GM18505 (cell line): ENCODE measurements at regions not wholly inside any gene's neighbourhood (a gene's known extent, or its start where the extent isn't known, plus 50 kb on each side); places are given as distances from the start of the nearest gene placed in this dataset.
"Not testable (repeated sequence)": the region's sequence is repeated elsewhere in the genome, so short reads cannot be mapped to it uniquely, and the experiment has no call there.

ENCODE experiments used
- ATAC-seq: cut with Tn5 transposase; IDR thresholded peaks from one replicate; pipeline ENCODE4 v1.9.1; 2021; ENCODE audit not compliant: unreplicated experiment
- POLR2A ChIP-seq: IDR thresholded peaks from 4 replicates; pipeline ENCODE4 v1.6.1; 2011; ENCODE audit warnings: borderline replicate concordance; ENCODE audit not compliant: insufficient read depth, insufficient read length; ENCODE audit errors: extremely low read depth

GRCh38 chr3:86887876-86888275 lies 103.1 kb downstream of the VGLL3 start:
- TF ChIP-seq POLR2A, result no peak
- no peak for ATAC-seq

DNA sequence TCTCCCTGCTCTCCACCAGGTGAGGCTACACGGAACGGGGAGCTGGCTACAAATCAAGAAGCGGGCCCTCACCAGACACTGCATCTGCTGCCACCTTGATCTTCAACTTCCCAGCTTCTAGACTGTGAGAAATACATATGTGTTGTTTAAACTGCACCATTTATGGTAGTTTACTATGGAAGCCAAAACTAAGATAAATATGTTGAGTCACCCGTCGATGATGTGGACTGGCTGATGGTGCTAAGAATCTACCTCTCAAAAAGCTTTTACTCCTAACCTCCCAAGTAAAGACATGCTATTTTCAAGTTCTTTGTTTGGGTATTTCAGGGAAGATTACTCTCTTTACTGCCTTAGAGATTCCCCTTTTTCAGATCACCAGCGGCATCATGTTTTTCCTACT lies 110.9 kb downstream of the VGLL3 start:
- no peak for ATAC-seq

DNA sequence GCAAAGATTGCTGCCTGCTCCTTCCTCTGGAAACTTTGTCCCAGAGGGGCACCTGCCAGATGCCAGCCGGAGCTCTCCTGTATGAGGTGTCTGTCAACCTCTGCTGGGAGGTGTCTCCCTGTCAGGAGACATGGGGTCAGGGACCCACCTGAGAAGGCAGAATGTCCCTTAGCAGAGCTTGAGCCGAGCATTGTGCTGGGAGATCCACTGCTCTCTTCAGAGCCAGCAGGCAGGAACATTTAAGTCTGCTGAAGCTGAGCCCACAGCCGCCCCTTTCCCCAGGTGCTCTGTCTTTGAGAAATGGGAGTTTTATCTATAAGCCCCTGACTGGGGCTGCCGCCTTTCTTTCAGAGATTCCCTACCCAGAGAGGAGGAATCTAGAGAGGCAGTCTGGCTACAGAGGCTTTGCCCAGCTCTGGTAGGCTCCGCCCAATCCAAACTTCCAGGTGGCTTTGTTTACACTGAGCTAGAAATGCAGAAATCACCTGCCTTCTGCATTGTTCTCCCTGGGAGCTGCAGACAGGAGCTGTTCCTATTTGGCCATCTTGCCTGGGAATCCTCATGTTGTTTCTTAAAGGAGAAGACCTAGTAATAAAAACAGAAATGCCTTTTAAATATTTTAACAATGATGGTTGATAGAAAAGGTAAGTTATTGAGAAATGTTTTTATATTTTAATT lies 114.3 kb downstream of the VGLL3 start:
- ATAC-seq, result not testable (repeated sequence)

More for the DNA sequence above, 110.9 kb downstream of the VGLL3 start:
- TF ChIP-seq POLR2A, result no peak

DNA sequence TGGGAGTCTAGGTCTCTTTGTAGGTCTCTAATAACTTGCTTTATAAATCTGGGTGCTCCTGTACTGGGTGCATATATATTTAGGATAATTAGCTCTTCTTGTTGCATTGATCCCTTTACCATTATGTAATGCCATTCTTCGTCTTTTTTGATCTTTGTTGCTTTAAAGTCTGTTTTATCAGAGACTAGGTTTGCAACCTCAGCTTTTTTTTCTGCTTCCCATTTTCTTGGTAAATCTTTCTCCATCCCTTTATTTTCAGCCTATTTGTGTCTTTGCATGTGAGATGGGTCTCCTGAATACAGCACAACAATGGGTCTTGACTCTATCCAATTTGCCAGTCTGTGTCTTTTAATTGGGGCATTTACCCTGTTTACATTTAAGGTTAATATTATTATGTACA lies 116.2 kb downstream of the VGLL3 start:
- ATAC-seq, result not testable (repeated sequence)

GRCh38 chr3:86869566-86869965 lies 121.4 kb downstream of the VGLL3 start:
- ATAC-seq, result no peak

DNA sequence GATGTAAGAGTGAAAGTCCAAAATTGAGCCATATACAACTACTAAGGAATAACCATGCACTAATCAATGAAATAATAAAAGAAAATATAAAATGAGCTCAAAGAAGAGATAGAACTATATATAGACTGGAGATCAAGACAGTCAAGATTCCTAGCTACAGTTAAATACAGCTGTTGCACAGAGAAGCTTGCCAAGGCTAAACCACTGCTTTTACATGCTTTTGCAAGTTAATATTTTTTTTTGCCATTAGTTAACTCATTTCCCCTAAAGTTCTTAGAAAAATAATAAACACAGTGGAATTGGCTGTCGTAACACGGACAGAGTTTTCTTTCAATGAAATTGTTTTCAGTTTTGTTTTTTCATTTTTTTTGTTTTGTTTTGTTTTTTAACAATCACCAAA lies 123.0 kb downstream of the VGLL3 start:
- TF ChIP-seq POLR2A, result no peak
- no peak for ATAC-seq

More at GRCh38 chr3:86869566-86869965, 121.4 kb downstream of the VGLL3 start:
- TF ChIP-seq POLR2A, result no peak

- ATAC-seq, result no peak
- no peak for TF ChIP-seq POLR2A
Observed at GRCh38 chr3:86865506-86865905, 125.4 kb downstream of the VGLL3 start.

GRCh38 chr3:86856711-86857110 lies 134.2 kb downstream of the VGLL3 start:
- ATAC-seq, result no peak
- TF ChIP-seq POLR2A, result no peak

- ATAC-seq, result no peak
- TF ChIP-seq POLR2A, result no peak
Observed at GRCh38 chr3:86849991-86850390, 141.0 kb downstream of the VGLL3 start.

GRCh38 chr3:86845726-86846125 lies 145.2 kb downstream of the VGLL3 start:
- no peak for ATAC-seq
- no peak for TF ChIP-seq POLR2A

- no peak for TF ChIP-seq POLR2A
- ATAC-seq, result no peak
Observed at GRCh38 chr3:86838927-86839326, 152.0 kb downstream of the VGLL3 start.

GRCh38 chr3:86837871-86838270 lies 153.1 kb downstream of the VGLL3 start:
- TF ChIP-seq POLR2A, result no peak
- ATAC-seq, result no peak

DNA sequence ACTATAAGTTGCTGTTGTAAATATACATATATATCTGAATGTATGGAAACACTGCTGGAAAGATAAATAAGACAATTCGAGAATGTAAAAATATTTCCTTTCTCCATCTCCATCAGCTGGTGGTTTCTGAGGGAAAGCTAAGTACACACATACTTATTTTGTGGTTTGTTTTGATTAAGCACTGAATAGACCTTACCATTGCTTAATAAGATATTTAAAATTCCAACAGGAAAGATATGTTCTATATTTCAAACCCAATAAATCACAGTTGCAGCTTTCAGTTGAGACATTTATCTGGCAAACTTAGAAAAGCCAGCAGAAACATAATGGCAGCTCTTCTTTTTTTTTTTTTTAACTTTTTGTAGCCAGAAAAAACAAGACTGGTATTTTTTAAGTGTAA lies 160.4 kb downstream of the VGLL3 start:
- ATAC-seq, result no peak
- no peak for TF ChIP-seq POLR2A

- TF ChIP-seq POLR2A, result no peak
- ATAC-seq, result no peak
Observed at GRCh38 chr3:86828751-86829150, 162.2 kb downstream of the VGLL3 start.

- ATAC-seq, result not testable (repeated sequence)
Observed at GRCh38 chr3:86827582-86827981, 163.4 kb downstream of the VGLL3 start.
